Psoas muscle (tissue), 7 donors: ENCODE measurements at regions not wholly inside any gene's neighbourhood (a gene's known extent, or its start where the extent isn't known, plus 50 kb on each side); places are given as distances from the start of the nearest gene placed in this dataset.

ENCODE experiments used
- ATAC-seq, 4 donors: fragments of 200-7000 bp; cut with Tn5 transposase; one replicate each; pipeline ENCODE4 v1.9.1; 2020; ENCODE audit warnings: moderate library complexity in 3 of 4, mild to moderate bottlenecking in 2 of 4
- DNase-seq, 2 donors: peaks; one replicate each; pipeline ENCODE4 v3.0.0-alpha.2; 2020
- H3K27ac ChIP-seq: fragments of 200-600 bp; one replicate; pipeline ENCODE4 v1.8.0; 2022
- H3K27me3 ChIP-seq, 3 donors: fragments of 200-600 bp in 1 of 3; one replicate each; pipeline versions ENCODE4 v1.6.1 to v1.8.0; 2013 to 2022; ENCODE audit warnings: low read length in 2 of 3, mild to moderate bottlenecking in 2 of 3, moderate library complexity in 1 of 3; ENCODE audit not compliant: insufficient read depth in 3 of 3
- H3K36me3 ChIP-seq, 2 donors: fragments of 200-600 bp in 1 of 2; one replicate each; pipeline versions ENCODE4 v1.6.1 to v1.8.0; 2013 to 2022; ENCODE audit warnings: low read depth in 1 of 2, mild to moderate bottlenecking in 1 of 2, moderate library complexity in 1 of 2; ENCODE audit not compliant: insufficient read depth in 1 of 2
- H3K4me1 ChIP-seq: fragments of 200-600 bp; one replicate; pipeline ENCODE4 v1.8.0; 2022
- H3K4me3 ChIP-seq: fragments of 200-600 bp; one replicate; pipeline ENCODE4 v1.8.0; 2022; ENCODE audit warnings: mild to moderate bottlenecking
- H3K9me3 ChIP-seq: fragments of 200-600 bp; one replicate; pipeline ENCODE4 v1.8.0; 2022
- WGBS, 3 donors: extraction: QIAGEN DNeasy Blood & Tissue Kit; methylation state at CpG; one replicate each; pipeline versions ENCODE4 v1.1.6 to v1.1.7; 2013; 5-methylcytosine and 5-hydroxymethylcytosine counted together
- intact Hi-C, 2 donors: fragments of 100-400 bp; cut with DNase I; formaldehyde crosslinking; loops; one replicate each; pipeline versions ENCODE4 v1.11.0 to v1.14.2; 2022
- TF ChIP-seq, protein P1 (sequence below): fragments of 200-600 bp; IDR thresholded peaks from one replicate; pipeline ENCODE4 v1.8.0; 2022; ENCODE audit warnings: antibody characterized with exemption
- donor health status: healthy with polysubstance abuse.
- donor health status: DM: no; HTN: no; CAD: no; lungs with moderate emphysema.
- donor health status: Bipolar disorder and iron deficiency.
- donor health status: healthy.
- donor health status: DM: yes; HTN: yes; CAD: no.
- donor health status: DM: no; HTN: no; CAD: no.
- donor health status: DM: yes; HTN: yes; CAD: no.

DNA sequence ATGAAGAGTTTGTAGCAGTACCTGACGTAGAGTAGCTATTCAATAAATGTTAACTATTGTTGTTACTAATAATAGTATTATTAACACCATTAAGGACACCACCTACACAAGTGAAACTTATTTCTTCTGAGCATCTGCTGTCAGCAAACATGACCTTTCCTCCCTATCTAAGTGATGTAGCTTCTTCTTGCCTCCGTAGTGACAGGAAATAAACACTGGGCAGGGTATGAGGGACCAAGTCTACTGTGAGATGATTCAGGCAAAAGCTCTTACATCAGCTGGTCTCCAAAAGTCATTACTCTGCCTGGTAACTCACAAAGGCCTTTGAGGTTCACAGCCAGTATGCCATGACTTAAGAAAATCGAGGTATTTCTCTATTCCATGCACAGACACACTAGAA is 750.5 kb downstream of the CPS1 start:
- DNase-seq (no peak), ATAC-seq (no peak)
- intact Hi-C loops, result no loop called here
- H3K4me3 ChIP-seq, result no peak overlapping the region
- no peaks in the 10 kb centered on the region for H3K36me3 ChIP-seq
- H3K4me1 ChIP-seq, result no peaks in the 10 kb centered on the region
- TF ChIP-seq, protein P1, sequence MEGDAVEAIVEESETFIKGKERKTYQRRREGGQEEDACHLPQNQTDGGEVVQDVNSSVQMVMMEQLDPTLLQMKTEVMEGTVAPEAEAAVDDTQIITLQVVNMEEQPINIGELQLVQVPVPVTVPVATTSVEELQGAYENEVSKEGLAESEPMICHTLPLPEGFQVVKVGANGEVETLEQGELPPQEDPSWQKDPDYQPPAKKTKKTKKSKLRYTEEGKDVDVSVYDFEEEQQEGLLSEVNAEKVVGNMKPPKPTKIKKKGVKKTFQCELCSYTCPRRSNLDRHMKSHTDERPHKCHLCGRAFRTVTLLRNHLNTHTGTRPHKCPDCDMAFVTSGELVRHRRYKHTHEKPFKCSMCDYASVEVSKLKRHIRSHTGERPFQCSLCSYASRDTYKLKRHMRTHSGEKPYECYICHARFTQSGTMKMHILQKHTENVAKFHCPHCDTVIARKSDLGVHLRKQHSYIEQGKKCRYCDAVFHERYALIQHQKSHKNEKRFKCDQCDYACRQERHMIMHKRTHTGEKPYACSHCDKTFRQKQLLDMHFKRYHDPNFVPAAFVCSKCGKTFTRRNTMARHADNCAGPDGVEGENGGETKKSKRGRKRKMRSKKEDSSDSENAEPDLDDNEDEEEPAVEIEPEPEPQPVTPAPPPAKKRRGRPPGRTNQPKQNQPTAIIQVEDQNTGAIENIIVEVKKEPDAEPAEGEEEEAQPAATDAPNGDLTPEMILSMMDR, result no peak
- H3K9me3 ChIP-seq, result no peaks in the 10 kb centered on the region
- no peaks in the 10 kb centered on the region for H3K27me3 ChIP-seq
- 49 to 66% (median 61%) methylated on average over 3 of the region's 3 CpGs for WGBS, 3 donors
- no peak overlapping the region for H3K27ac ChIP-seq
